ENCODE measurements at regions not wholly inside any gene's neighbourhood (a gene's known extent, or its start where the extent isn't known, plus 50 kb on each side); places are given as distances from the start of the nearest gene placed in this dataset.

DNA sequence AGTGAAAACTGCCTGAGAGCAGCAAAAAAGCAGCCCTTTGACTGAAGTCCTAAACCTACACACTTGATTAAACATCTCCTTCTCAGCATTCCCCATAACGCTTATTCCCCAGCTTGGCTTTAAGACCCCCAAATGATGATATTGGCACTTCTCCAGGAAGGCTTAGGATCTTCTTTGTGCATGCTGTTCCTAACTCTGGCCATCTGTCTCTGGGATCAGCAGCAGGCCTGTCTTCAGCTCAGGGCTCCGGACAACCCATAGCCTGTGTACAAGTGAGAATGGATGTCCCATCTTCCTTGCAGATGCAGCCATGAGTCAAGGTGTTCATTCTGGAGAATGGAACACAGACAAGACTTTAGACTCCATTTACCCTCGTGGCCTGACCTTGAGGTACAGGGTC, 81.6 kb upstream of the TMEM17 start:
- DNase-seq (ENCODE audit: low read depth, low spot score) (no peak), ATAC-seq (no peak), FAIRE-seq (no peak)
- H3K9me3 ChIP-seq (replicated peaks; ENCODE audit: control insufficient read depth, insufficient read depth, low read length) = no peaks in the 10 kb centered on the region; the same call in 2 of the 3 replicates
- H3K27ac ChIP-seq (ENCODE audit: control insufficient read depth, insufficient read depth) = no peak overlapping the region
- H3K4me3 ChIP-seq = no peak overlapping the region
- H3K36me3 ChIP-seq (ENCODE audit: control insufficient read depth in 2 of 2, insufficient read depth in 2 of 2, low read length in 1 of 2) = no peaks in the 10 kb centered on the region
- in situ Hi-C loops (cut with MboI) (no loop called here), intact Hi-C loops (cut with micrococcal nuclease; ENCODE audit: unreplicated experiment) (no loop called here)
- H2AFZ ChIP-seq (ENCODE audit: control insufficient read depth, low read depth, low read length) = no peak overlapping the region
- H3K4me1 ChIP-seq (ENCODE audit: control insufficient read depth, insufficient read depth, low read length) = no peaks in the 10 kb centered on the region
- no peak overlapping the region for H3K4me2 ChIP-seq (ENCODE audit: control insufficient read depth, insufficient read depth)
- 59% methylated on average over 3 of the region's 3 CpGs for WGBS (ENCODE audit: insufficient coverage, insufficient replicate concordance, low lambda C conversion rate, missing lambda C conversion rate)
- TF ChIP-seq E4F1 (IDR thresholded peaks at IDR 0.05; ENCODE audit: borderline replicate concordance, partially characterized antibody) (no peak), CBX5 (IDR thresholded peaks at IDR 0.05; ENCODE audit: low read depth) (no peak), SREBF2 (IDR thresholded peaks at IDR 0.05; ENCODE audit: low read length) (no peak), CBFB (IDR thresholded peaks at IDR 0.05; ENCODE audit: low read depth) (no peak), ZZZ3 (IDR thresholded peaks at IDR 0.05; ENCODE audit: control insufficient read depth, insufficient read length, low read depth) (no peak), PRDM15 (CRISPR knock-in tag; IDR thresholded peaks at IDR 0.05) (no peak), EZH2 (IDR thresholded peaks at IDR 0.05; ENCODE audit: borderline replicate concordance, control insufficient read depth, low read depth, low read length) (no peak), GABPA (IDR thresholded peaks at IDR 0.05; ENCODE audit: low read depth) (no peak), JUND (IDR thresholded peaks at IDR 0.05; ENCODE audit: low read depth, low read length) (no peak), HDGF (IDR thresholded peaks at IDR 0.05) (no peak)
- RAD21 ChIA-PET (ENCODE audit: unreplicated experiment) = interaction anchor here (1.1 kb wide), 1 partner anchor 11 kb away, joined by 3 read pairs; no protein-coding TSS in a partner anchor
- POLR2A ChIA-PET = no interaction called here
- H3K27me3 ChIP-seq (replicated peaks in 1 of 2; ENCODE audit: control insufficient read depth in 2 of 2, insufficient read depth in 2 of 2, low read length in 1 of 2) = no peaks in the 10 kb centered on the region
- H3K79me2 ChIP-seq (ENCODE audit: control insufficient read depth, insufficient read depth, low read length) = no peaks in the 10 kb centered on the region
- H4K20me1 ChIP-seq (ENCODE audit: control insufficient read depth, insufficient read depth) = no peaks in the 10 kb centered on the region
- CTCF ChIA-PET = interaction anchor here (1.0 kb wide), 1 partner anchor 15 kb away, joined by 3 read pairs; no protein-coding TSS in a partner anchor
- SMC1A ChIA-PET (ENCODE audit: uncharacterized antibody, unreplicated experiment) = interaction anchor here (0.7 to 1.9 kb wide), 4 partner anchors 10 to 185 kb away, joined by 3 to 10 read pairs (median 3); no protein-coding TSS in a partner anchor
- no peak overlapping the region for H3K9ac ChIP-seq (ENCODE audit: control insufficient read depth, insufficient read depth, low read length)
- no TSS peak for BruUV-seq (replicated peaks)

All from GM12878 (cell line).